Adrenal gland (tissue), 9 donors: ENCODE measurements at regions not wholly inside any gene's neighbourhood (a gene's known extent, or its start where the extent isn't known, plus 50 kb on each side); places are given as distances from the start of the nearest gene placed in this dataset.

Experiments
- DNase-seq, 7 donors: peaks; one replicate each; pipeline ENCODE4 v3.0.0-alpha.2; 2019 to 2020
- H3K27ac ChIP-seq, 5 donors: fragments of 200-600 bp; sonication (generic) in 4 of 5; 1 replicate in 3 of 5; 2 replicates in 2 of 5; pipeline versions ENCODE4 v1.5.1 to v1.8.0; 2016 to 2020; ENCODE audit warnings: mild to moderate bottlenecking in 1 of 5
- H3K27me3 ChIP-seq: fragments of 200-600 bp; 2 replicates; pipeline ENCODE4 v1.8.0; 2021
- H3K36me3 ChIP-seq, 2 donors: fragments of 200-600 bp; replicated peaks in 1 of 2; 1 replicate in 1 of 2; 2 replicates in 1 of 2; pipeline versions ENCODE4 v1.5.1 to v1.8.0; 2018 to 2022
- H3K4me1 ChIP-seq, 2 donors: fragments of 200-600 bp; replicated peaks in 1 of 2; 1 replicate in 1 of 2; 2 replicates in 1 of 2; pipeline versions ENCODE4 v1.5.1 to v1.8.0; 2018 to 2021
- H3K4me3 ChIP-seq, 4 donors: fragments of 200-600 bp; sonication (generic) in 3 of 4; one replicate each; pipeline ENCODE4 v1.5.1; 2016 to 2018
- H3K9me3 ChIP-seq, 3 donors: fragments of 200-600 bp; sonication (generic) in 1 of 3; replicated peaks in 1 of 3; 1 replicate in 2 of 3; 2 replicates in 1 of 3; pipeline versions ENCODE4 v1.5.1 to v1.8.0; 2016 to 2021
- POLR2A ChIP-seq, 2 donors: fragments of 450-650 bp; IDR thresholded peaks; one replicate each; pipeline ENCODE4 v1.6.1; 2017; ENCODE audit warnings: antibody characterized with exemption in 2 of 2, mild to moderate bottlenecking in 2 of 2, moderate library complexity in 1 of 2
- WGBS, 4 donors: extraction: QIAGEN DNeasy Blood & Tissue Kit in 2 of 4; methylation state at CpG; one replicate each; pipeline versions ENCODE4 v1.1.5 to v1.1.7; 2013 to 2017; 5-methylcytosine and 5-hydroxymethylcytosine counted together
- intact Hi-C, 2 donors: fragments of 100-400 bp; cut with DNase I; formaldehyde crosslinking; loops; one replicate each; pipeline versions ENCODE4 v1.14.1 to v1.15.0; 2022 to 2023
- TF ChIP-seq, protein P1 (sequence below), 6 experiments: fragments of 450-650 bp in 4 of 6; fragments of 200-600 bp in 2 of 6; sonication (generic) in 1 of 6; IDR thresholded peaks; 1 replicate in 5 of 6; 2 replicates in 1 of 6; pipeline versions ENCODE4 v1.5.1 to v1.8.0; 2016 to 2021; ENCODE audit warnings: antibody characterized with exemption in 6 of 6, mild to moderate bottlenecking in 2 of 6, moderate library complexity in 1 of 6
- donor health status: healthy with polysubstance abuse.
- donor health status: Bipolar disorder and iron deficiency.
- donor health status: DM: yes; HTN: yes; CAD: no.
- donor health status: DM: no; HTN: no; CAD: no.
- donor health status: DM: no; HTN: no; CAD: no.

DNA sequence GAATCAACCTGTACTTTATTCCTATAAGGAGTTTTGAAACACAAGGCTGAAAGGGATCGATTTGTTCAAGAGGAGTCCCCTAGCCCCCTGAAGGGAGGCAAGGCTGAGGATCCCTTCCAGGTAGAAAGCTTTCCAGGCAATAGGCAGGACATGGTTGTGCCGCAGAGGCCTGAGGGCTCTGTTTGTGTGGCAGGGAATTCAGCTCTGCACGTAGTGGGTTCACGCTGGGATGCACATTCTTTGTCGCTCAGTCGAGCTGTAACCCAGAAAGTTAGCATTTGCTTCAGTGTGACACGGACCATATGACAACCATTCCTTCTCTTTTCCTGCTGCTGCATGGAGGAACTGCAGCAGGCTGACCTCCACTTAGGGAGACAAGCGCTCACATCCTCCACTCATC is 65.6 kb upstream of the TRIO start:
- no peak overlapping the region for H3K27ac ChIP-seq
- no peak overlapping the region for H3K4me3 ChIP-seq
- no peak for TF ChIP-seq POLR2A (IDR thresholded peaks at IDR 0.05)
- TF ChIP-seq, protein P1, sequence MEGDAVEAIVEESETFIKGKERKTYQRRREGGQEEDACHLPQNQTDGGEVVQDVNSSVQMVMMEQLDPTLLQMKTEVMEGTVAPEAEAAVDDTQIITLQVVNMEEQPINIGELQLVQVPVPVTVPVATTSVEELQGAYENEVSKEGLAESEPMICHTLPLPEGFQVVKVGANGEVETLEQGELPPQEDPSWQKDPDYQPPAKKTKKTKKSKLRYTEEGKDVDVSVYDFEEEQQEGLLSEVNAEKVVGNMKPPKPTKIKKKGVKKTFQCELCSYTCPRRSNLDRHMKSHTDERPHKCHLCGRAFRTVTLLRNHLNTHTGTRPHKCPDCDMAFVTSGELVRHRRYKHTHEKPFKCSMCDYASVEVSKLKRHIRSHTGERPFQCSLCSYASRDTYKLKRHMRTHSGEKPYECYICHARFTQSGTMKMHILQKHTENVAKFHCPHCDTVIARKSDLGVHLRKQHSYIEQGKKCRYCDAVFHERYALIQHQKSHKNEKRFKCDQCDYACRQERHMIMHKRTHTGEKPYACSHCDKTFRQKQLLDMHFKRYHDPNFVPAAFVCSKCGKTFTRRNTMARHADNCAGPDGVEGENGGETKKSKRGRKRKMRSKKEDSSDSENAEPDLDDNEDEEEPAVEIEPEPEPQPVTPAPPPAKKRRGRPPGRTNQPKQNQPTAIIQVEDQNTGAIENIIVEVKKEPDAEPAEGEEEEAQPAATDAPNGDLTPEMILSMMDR (IDR thresholded peaks at IDR 0.05): no peak
- no peaks in the 10 kb centered on the region for H3K27me3 ChIP-seq
- H3K36me3 ChIP-seq: no peaks in the 10 kb centered on the region
- no peaks in the 10 kb centered on the region for H3K4me1 ChIP-seq
- no peak for DNase-seq
- intact Hi-C loops: no loop called here
- H3K9me3 ChIP-seq: no peaks in the 10 kb centered on the region
- 86 to 93% (median 91%) methylated on average over 8 of the region's 8 CpGs for WGBS, 4 donors

GRCh38 chr5:14076561-14076960 is 66.6 kb upstream of the TRIO start:
- no peak overlapping the region for H3K4me3 ChIP-seq

GRCh38 chr5:14075937-14076336 is 67.2 kb upstream of the TRIO start:
- 81 to 91% (median 85%) methylated on average over 11 of the region's 11 CpGs for WGBS, 4 donors
- Histone ChIP-seq H3K4me3 (no peak overlapping the region), H3K27ac (no peak overlapping the region), H3K27me3 (no peaks in the 10 kb centered on the region), H3K36me3 (no peaks in the 10 kb centered on the region), H3K9me3 (no peaks in the 10 kb centered on the region), H3K4me1 (no peaks in the 10 kb centered on the region)
- no peak for DNase-seq
- intact Hi-C loops: no loop called here
- TF ChIP-seq POLR2A (IDR thresholded peaks at IDR 0.05): no peak
- TF ChIP-seq, protein P1 (IDR thresholded peaks at IDR 0.05): no peak

More at GRCh38 chr5:14076561-14076960, 66.6 kb upstream of the TRIO start:
- no peaks in the 10 kb centered on the region for H3K36me3 ChIP-seq
- no peaks in the 10 kb centered on the region for H3K27me3 ChIP-seq
- H3K9me3 ChIP-seq: no peaks in the 10 kb centered on the region
- no peak for TF ChIP-seq POLR2A (IDR thresholded peaks at IDR 0.05)
- TF ChIP-seq, protein P1 (IDR thresholded peaks at IDR 0.05): no peak
- whole genome bisulfite sequencing, 4 donors: 61 to 75% (median 70%) methylated on average over 7 of the region's 7 CpGs
- H3K4me1 ChIP-seq: no peaks in the 10 kb centered on the region
- intact Hi-C loops: no loop called here
- H3K27ac ChIP-seq: no peak overlapping the region
- DNase-seq: no peak

GRCh38 chr5:14071433-14071832 is 71.7 kb upstream of the TRIO start:
- TF ChIP-seq, protein P1 (IDR thresholded peaks at IDR 0.05): no peak
- no peak for TF ChIP-seq POLR2A (IDR thresholded peaks at IDR 0.05)
- DNase-seq: no peak
- H3K9me3 ChIP-seq: no peaks in the 10 kb centered on the region
- no peak overlapping the region for H3K4me3 ChIP-seq
- H3K4me1 ChIP-seq: no peaks in the 10 kb centered on the region
- 78 to 90% (median 85%) methylated on average over 5 of the region's 5 CpGs for WGBS, 4 donors
- no peaks in the 10 kb centered on the region for H3K36me3 ChIP-seq
- intact Hi-C loops: no loop called here
- H3K27me3 ChIP-seq: no peaks in the 10 kb centered on the region
- H3K27ac ChIP-seq: no peak overlapping the region
